Left ventricle myocardium inferior (tissue), 1 donor: ENCODE measurements at regions not wholly inside any gene's neighbourhood (a gene's known extent, or its start where the extent isn't known, plus 50 kb on each side); places are given as distances from the start of the nearest gene placed in this dataset.

ENCODE experiments used
- DNase-seq: peaks from one replicate; pipeline ENCODE4 v3.0.0-alpha.2; 2020
- H3K27ac ChIP-seq: fragments of 200-600 bp; replicated peaks from 2 replicates; pipeline ENCODE4 v1.8.0; 2021
- H3K27me3 ChIP-seq: fragments of 200-600 bp; 2 replicates; pipeline ENCODE4 v1.8.0; 2021; ENCODE audit warnings: low read depth
- H3K36me3 ChIP-seq: fragments of 200-600 bp; 2 replicates; pipeline ENCODE4 v1.8.0; 2021
- H3K4me1 ChIP-seq: fragments of 200-600 bp; 2 replicates; pipeline ENCODE4 v1.8.0; 2021
- H3K4me3 ChIP-seq: fragments of 200-600 bp; 2 replicates; pipeline ENCODE4 v1.8.0; 2021; ENCODE audit warnings: mild to moderate bottlenecking, moderate library complexity
- H3K9me3 ChIP-seq: fragments of 200-600 bp; replicated peaks from 2 replicates; pipeline ENCODE4 v1.8.0; 2021
- CTCF ChIP-seq: fragments of 200-600 bp; IDR thresholded peaks from 2 replicates; pipeline ENCODE4 v1.8.0; 2021; ENCODE audit warnings: antibody characterized with exemption, mild to moderate bottlenecking, borderline replicate concordance
- intact Hi-C: fragments of 100-400 bp; cut with micrococcal nuclease; formaldehyde crosslinking; loops from one replicate; pipeline ENCODE4 v1.11.0; 2022
- donor health status: DM: no; HTN: yes; CAD: no; lungs with severe emphysema.

GRCh38 chr4:38279077-38279476 lies 318.9 kb downstream of the PTTG2 start:
- Histone ChIP-seq H3K36me3 (no peaks in the 10 kb centered on the region), H3K4me3 (no peak overlapping the region), H3K9me3 (peaks cover 6% of the 10 kb centered on the region), H3K27me3 (no peaks in the 10 kb centered on the region), H3K4me1 (peaks cover 10% of the 10 kb centered on the region), H3K27ac (no peak overlapping the region)
- intact Hi-C loops = no loop called here
- no peak for TF ChIP-seq CTCF
- DNase-seq = no peak

- H3K4me1 ChIP-seq = peaks cover 10% of the 10 kb centered on the region
- H3K36me3 ChIP-seq = no peaks in the 10 kb centered on the region
- no peak for TF ChIP-seq CTCF
- peaks cover 6% of the 10 kb centered on the region for H3K9me3 ChIP-seq
- no peak overlapping the region for H3K4me3 ChIP-seq
- H3K27ac ChIP-seq = no peak overlapping the region
- no peaks in the 10 kb centered on the region for H3K27me3 ChIP-seq
- no peak for DNase-seq
- intact Hi-C loops = no loop called here
Measured at GRCh38 chr4:38279650-38280322, 319.6 kb downstream of the PTTG2 start.

- no peaks in the 10 kb centered on the region for H3K27me3 ChIP-seq
- TF ChIP-seq CTCF = no peak
- intact Hi-C loops = no loop called here
Measured at GRCh38 chr4:38280323-38280706, 320.1 kb downstream of the PTTG2 start.

GRCh38 chr4:38281371-38282071 lies 321.3 kb downstream of the PTTG2 start:
- H3K27ac ChIP-seq = no peak overlapping the region
- no peak for TF ChIP-seq CTCF

More at GRCh38 chr4:38280323-38280706, 320.1 kb downstream of the PTTG2 start:
- H3K9me3 ChIP-seq = peaks cover 6% of the 10 kb centered on the region
- DNase-seq = no peak
- H3K36me3 ChIP-seq = no peaks in the 10 kb centered on the region
- H3K4me1 ChIP-seq = peaks cover 10% of the 10 kb centered on the region
- no peak overlapping the region for H3K27ac ChIP-seq
- no peak overlapping the region for H3K4me3 ChIP-seq

GRCh38 chr4:38283724-38284123 lies 323.5 kb downstream of the PTTG2 start:
- Histone ChIP-seq H3K9me3 (no peaks in the 10 kb centered on the region), H3K27ac (no peak overlapping the region), H3K36me3 (no peaks in the 10 kb centered on the region), H3K4me1 (peaks cover 10% of the 10 kb centered on the region), H3K4me3 (no peak overlapping the region), H3K27me3 (no peaks in the 10 kb centered on the region)
- no peak for TF ChIP-seq CTCF
- no peak for DNase-seq
- intact Hi-C loops = no loop called here

More at GRCh38 chr4:38281371-38282071, 321.3 kb downstream of the PTTG2 start:
- Histone ChIP-seq H3K4me3 (no peak overlapping the region), H3K27me3 (no peaks in the 10 kb centered on the region), H3K4me1 (peaks cover 10% of the 10 kb centered on the region), H3K36me3 (no peaks in the 10 kb centered on the region), H3K9me3 (peaks cover 6% of the 10 kb centered on the region)
- intact Hi-C loops = no loop called here
- DNase-seq = no peak
